HG03060 (cell line): ENCODE measurements at regions not wholly inside any gene's neighbourhood (a gene's known extent, or its start where the extent isn't known, plus 50 kb on each side); places are given as distances from the start of the nearest gene placed in this dataset.
"Not testable (repeated sequence)": the region's sequence is repeated elsewhere in the genome, so short reads cannot be mapped to it uniquely, and the experiment has no call there.

Experiments
- ATAC-seq: cut with Tn5 transposase; IDR thresholded peaks from one replicate; pipeline ENCODE4 v1.9.1; 2021; ENCODE audit warnings: low read depth, moderate number of reproducible peaks; ENCODE audit not compliant: unreplicated experiment

GRCh38 chr4:126448086-126448845 lies 1133.5 kb downstream of the FAT4 start:
- no peak for ATAC-seq

GRCh38 chr4:126451237-126451873 lies 1136.6 kb downstream of the FAT4 start:
- no peak for ATAC-seq

GRCh38 chr4:126455865-126456264 lies 1141.1 kb downstream of the FAT4 start:
- no peak for ATAC-seq

- no peak for ATAC-seq
Measured at GRCh38 chr4:126458993-126459392, 1144.2 kb downstream of the FAT4 start.

GRCh38 chr4:126465341-126465740 lies 1150.6 kb downstream of the FAT4 start:
- no peak for ATAC-seq

- no peak for ATAC-seq
Measured at GRCh38 chr4:126466848-126467247, 1152.1 kb downstream of the FAT4 start.

GRCh38 chr4:126468144-126468543 lies 1153.4 kb downstream of the FAT4 start:
- no peak for ATAC-seq

GRCh38 chr4:126470862-126471261 lies 1156.1 kb downstream of the FAT4 start:
- ATAC-seq, result no peak

- no peak for ATAC-seq
Measured at GRCh38 chr4:126475730-126476129, 1157.0 kb upstream of the INTU start.

- no peak for ATAC-seq
Measured at GRCh38 chr4:126479709-126480108, 1153.0 kb upstream of the INTU start.

GRCh38 chr4:126482311-126482710 lies 1150.4 kb upstream of the INTU start:
- no peak for ATAC-seq

GRCh38 chr4:126486377-126486776 lies 1146.4 kb upstream of the INTU start:
- no peak for ATAC-seq

- ATAC-seq, result no peak
Measured at GRCh38 chr4:126489826-126490463, 1142.8 kb upstream of the INTU start.

- ATAC-seq, result no peak
Measured at GRCh38 chr4:126495163-126495752, 1137.5 kb upstream of the INTU start.

GRCh38 chr4:126512979-126513378 lies 1119.8 kb upstream of the INTU start:
- no peak for ATAC-seq

- no peak for ATAC-seq
Measured at GRCh38 chr4:126513596-126513995, 1119.2 kb upstream of the INTU start.

- ATAC-seq, result no peak
Measured at GRCh38 chr4:126520731-126521130, 1112.0 kb upstream of the INTU start.

- not testable (repeated sequence) for ATAC-seq
Measured at GRCh38 chr4:126525400-126525799, 1107.4 kb upstream of the INTU start.

GRCh38 chr4:126526335-126526734 lies 1106.4 kb upstream of the INTU start:
- no peak for ATAC-seq

- no peak for ATAC-seq
Measured at GRCh38 chr4:126529997-126530396, 1102.8 kb upstream of the INTU start.

- ATAC-seq, result no peak
Measured at GRCh38 chr4:126530996-126531585, 1101.7 kb upstream of the INTU start.
